Uterus (tissue), 3 donors: ENCODE measurements at regions not wholly inside any gene's neighbourhood (a gene's known extent, or its start where the extent isn't known, plus 50 kb on each side); places are given as distances from the start of the nearest gene placed in this dataset.

Experiments used
- DNase-seq, 2 donors: peaks; one replicate each; pipeline ENCODE4 v3.0.0-alpha.2; 2019 to 2020
- H3K27ac ChIP-seq, 2 donors: fragments of 200-600 bp; sonication (generic); 1 replicate in 1 of 2; 2 replicates in 1 of 2; pipeline ENCODE4 v1.5.1; 2016 to 2018
- H3K27me3 ChIP-seq, 2 donors: fragments of 200-600 bp; sonication (generic); one replicate each; pipeline ENCODE4 v1.5.1; 2018 to 2019; ENCODE audit warnings: control low read depth in 1 of 2
- H3K36me3 ChIP-seq, 2 donors: fragments of 200-600 bp; sonication (generic); one replicate each; pipeline ENCODE4 v1.5.1; 2019; ENCODE audit warnings: control low read depth in 1 of 2
- H3K4me1 ChIP-seq, 2 donors: fragments of 200-600 bp; sonication (generic); one replicate each; pipeline ENCODE4 v1.5.1; 2018 to 2019; ENCODE audit warnings: control low read depth in 1 of 2
- H3K4me3 ChIP-seq, 2 donors: fragments of 200-600 bp; sonication (generic); 1 replicate in 1 of 2; 2 replicates in 1 of 2; pipeline ENCODE4 v1.5.1; 2018 to 2019; ENCODE audit warnings: mild to moderate bottlenecking in 1 of 2
- H3K9me3 ChIP-seq, 2 donors: fragments of 200-600 bp; sonication (generic); one replicate each; pipeline ENCODE4 v1.5.1; 2019; ENCODE audit warnings: control low read depth in 1 of 2
- POLR2A ChIP-seq, 2 donors: fragments of 450-650 bp; IDR thresholded peaks; one replicate each; pipeline ENCODE4 v1.6.1; 2016; ENCODE audit warnings: antibody characterized with exemption in 2 of 2, mild to moderate bottlenecking in 1 of 2, moderate library complexity in 1 of 2
- intact Hi-C: fragments of 100-400 bp; cut with DNase I; formaldehyde crosslinking; loops from one replicate; pipeline ENCODE4 v1.15.1; 2023; ENCODE audit warnings: low total_unique reads
- TF ChIP-seq, protein P1 (sequence below), 4 experiments: fragments of 200-600 bp in 2 of 4; fragments of 450-650 bp in 2 of 4; sonication (generic) in 2 of 4; IDR thresholded peaks; one replicate each; pipeline ENCODE4 v1.5.1; 2016 to 2019; ENCODE audit warnings: antibody characterized with exemption in 4 of 4, mild to moderate bottlenecking in 2 of 4, moderate library complexity in 1 of 4
- donor health status: DM: yes; HTN: yes; CAD: no.

DNA sequence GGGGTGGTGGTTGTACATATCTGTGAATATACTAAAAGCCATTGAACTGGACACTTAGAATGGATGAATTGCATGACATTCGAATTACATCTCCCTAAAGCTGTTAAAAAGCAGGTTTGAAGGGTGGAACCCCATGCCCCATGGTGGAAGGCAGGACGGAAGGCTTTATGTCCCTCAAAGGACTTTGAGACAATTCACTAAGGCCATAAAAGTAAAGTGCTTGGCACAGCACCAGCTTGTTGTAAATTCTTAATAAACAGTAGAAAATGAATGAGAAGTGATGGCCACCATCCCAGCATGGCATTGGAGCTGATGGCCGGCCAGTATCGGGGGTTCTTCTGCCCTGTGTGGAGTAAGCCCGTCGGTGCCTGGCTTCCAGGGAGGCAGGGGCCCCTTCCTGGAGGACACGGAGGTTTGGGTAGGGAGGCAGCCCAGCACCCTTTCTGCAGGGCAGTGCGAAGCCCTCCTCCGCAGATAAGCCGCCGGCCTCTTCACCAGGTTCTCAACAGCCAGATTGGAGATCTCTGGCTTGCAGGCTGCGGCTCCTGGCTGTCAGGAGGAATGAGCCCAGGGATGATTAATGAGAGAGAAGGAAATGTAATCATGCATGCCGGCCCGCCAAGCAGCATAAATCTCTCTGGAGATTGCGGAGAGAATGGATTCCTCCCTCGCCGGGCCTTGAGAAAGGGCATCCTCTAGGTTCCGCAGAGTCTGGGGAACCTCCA, 346.9 kb downstream of the FOXL1 start:
- no peak overlapping the region for H3K27ac ChIP-seq
- no peak for DNase-seq
- no peaks in the 10 kb centered on the region for H3K36me3 ChIP-seq
- no peaks in the 10 kb centered on the region for H3K27me3 ChIP-seq
- no peaks in the 10 kb centered on the region for H3K9me3 ChIP-seq
- no peak overlapping the region for H3K4me3 ChIP-seq
- TF ChIP-seq, protein P1, sequence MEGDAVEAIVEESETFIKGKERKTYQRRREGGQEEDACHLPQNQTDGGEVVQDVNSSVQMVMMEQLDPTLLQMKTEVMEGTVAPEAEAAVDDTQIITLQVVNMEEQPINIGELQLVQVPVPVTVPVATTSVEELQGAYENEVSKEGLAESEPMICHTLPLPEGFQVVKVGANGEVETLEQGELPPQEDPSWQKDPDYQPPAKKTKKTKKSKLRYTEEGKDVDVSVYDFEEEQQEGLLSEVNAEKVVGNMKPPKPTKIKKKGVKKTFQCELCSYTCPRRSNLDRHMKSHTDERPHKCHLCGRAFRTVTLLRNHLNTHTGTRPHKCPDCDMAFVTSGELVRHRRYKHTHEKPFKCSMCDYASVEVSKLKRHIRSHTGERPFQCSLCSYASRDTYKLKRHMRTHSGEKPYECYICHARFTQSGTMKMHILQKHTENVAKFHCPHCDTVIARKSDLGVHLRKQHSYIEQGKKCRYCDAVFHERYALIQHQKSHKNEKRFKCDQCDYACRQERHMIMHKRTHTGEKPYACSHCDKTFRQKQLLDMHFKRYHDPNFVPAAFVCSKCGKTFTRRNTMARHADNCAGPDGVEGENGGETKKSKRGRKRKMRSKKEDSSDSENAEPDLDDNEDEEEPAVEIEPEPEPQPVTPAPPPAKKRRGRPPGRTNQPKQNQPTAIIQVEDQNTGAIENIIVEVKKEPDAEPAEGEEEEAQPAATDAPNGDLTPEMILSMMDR (IDR thresholded peaks at IDR 0.05): no peak
- no peak for TF ChIP-seq POLR2A (IDR thresholded peaks at IDR 0.05)
- intact Hi-C loops: no loop called here
- no peaks in the 10 kb centered on the region for H3K4me1 ChIP-seq

DNA sequence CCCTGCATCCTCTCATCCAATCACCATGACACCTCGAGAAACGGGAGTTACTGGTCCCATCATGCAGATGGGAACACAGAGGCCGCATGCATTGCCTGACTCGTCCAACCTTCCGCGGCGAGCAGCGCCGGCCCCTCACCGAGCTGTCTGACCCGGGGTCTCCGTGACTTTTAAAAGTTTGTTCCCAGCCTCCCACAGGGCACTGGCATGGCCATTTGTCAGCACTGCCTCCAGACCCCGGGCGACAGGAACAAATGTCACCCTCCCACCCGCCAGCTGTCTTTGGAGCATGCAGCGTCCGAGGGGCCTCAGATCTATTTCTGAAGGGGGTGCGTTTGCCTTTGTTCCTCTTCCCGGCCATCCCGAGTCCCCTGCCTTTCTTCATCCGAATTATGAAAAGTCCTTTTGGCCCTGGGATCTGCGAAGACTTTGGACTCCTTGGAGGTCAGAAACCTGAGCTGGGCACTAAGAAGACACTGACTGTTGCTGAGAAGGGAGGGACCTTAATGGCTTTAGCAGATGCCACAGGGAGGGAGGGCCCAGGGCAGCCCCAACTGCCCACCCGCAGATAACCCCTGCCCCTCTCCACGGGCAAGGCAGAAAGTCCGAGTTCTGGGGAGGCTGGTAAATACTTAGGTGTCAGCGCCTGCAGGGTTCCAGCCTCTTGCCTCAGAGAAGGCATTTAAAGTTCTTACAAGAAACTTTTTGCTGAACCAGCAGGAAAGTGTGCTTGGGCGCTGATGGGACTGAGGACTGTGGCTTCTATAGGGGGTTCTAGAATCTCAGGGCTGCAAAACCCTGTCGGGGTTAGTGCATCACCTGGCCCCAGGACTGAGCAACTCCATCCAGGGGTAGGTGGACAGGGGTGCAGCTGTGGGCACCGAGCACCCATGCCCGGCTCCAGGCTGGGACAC, 348.1 kb downstream of the FOXL1 start:
- no peak for TF ChIP-seq POLR2A (IDR thresholded peaks at IDR 0.05)
- TF ChIP-seq, protein P1 (IDR thresholded peaks at IDR 0.05): no peak
- Histone ChIP-seq H3K4me3 (no peak overlapping the region), H3K9me3 (no peaks in the 10 kb centered on the region), H3K4me1 (no peaks in the 10 kb centered on the region), H3K27ac (no peak overlapping the region), H3K27me3 (no peaks in the 10 kb centered on the region), H3K36me3 (no peaks in the 10 kb centered on the region)
- no peak for DNase-seq
- intact Hi-C loops: no loop called here

DNA sequence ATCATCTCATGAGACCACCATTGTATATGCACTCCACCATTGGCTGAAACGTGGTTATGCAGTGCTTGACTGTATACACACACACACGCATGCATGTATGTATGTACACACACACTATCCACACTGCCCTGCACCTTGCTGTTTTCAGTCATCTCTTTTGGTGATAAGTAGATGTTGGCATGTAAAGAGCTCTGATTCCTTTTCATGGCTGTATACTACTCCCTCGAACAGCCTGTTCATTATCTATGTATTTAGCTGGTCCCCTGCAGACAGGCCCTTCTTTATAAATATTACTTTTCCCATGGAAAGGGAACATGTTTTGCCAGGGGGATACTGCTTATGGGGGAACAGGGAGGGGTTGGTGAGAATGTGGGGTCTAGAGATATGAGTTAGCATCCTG, 349.4 kb downstream of the FOXL1 start:
- DNase-seq: no peak
- Histone ChIP-seq H3K4me1 (no peaks in the 10 kb centered on the region), H3K27me3 (no peaks in the 10 kb centered on the region), H3K36me3 (no peaks in the 10 kb centered on the region), H3K27ac (no peak overlapping the region), H3K4me3 (no peak overlapping the region), H3K9me3 (no peaks in the 10 kb centered on the region)
- TF ChIP-seq POLR2A (IDR thresholded peaks at IDR 0.05): no peak
- TF ChIP-seq, protein P1 (IDR thresholded peaks at IDR 0.05): no peak
- intact Hi-C loops: no loop called here

DNA sequence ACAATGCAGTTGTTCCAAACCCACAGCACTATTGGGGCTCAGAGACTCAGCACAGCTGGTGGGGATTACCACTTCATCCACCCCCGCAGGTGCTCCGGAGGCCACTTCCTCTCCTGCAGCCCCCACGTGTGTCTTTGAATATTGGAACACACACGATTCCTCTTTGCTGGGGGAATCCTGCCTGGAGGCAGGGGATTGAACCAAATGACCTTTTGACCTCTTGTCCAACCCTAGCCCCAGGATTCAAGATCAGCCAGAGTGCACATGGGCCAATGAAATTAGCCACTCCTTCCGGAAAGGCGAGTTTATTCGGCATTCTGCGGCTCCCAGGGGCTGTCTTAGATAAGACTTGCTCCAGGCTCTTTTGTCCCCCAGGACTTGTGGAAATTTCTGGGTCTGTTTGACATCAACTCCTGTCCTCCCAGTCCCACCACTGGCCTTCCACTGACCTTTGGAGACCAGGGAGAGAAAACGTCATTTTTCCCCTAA, 350.2 kb downstream of the FOXL1 start:
- no peak overlapping the region for H3K27ac ChIP-seq
- TF ChIP-seq, protein P1 (IDR thresholded peaks at IDR 0.05): no peak
- no peak for TF ChIP-seq POLR2A (IDR thresholded peaks at IDR 0.05)
- no peaks in the 10 kb centered on the region for H3K27me3 ChIP-seq
- no peaks in the 10 kb centered on the region for H3K36me3 ChIP-seq
- no peaks in the 10 kb centered on the region for H3K9me3 ChIP-seq
- intact Hi-C loops: no loop called here
- H3K4me1 ChIP-seq: no peaks in the 10 kb centered on the region
- no peak overlapping the region for H3K4me3 ChIP-seq
- DNase-seq: no peak
